Mesenteric fat pad (tissue), 1 donor: ENCODE measurements at regions not wholly inside any gene's neighbourhood (a gene's known extent, or its start where the extent isn't known, plus 50 kb on each side); places are given as distances from the start of the nearest gene placed in this dataset.
"Not testable (repeated sequence)": the region's sequence is repeated elsewhere in the genome, so short reads cannot be mapped to it uniquely, and the experiment has no call there.

Experiments
- DNase-seq: peaks from one replicate; pipeline ENCODE4 v3.0.0-alpha.2; 2020; ENCODE audit warnings: low spot score
- donor health status: DM: yes; HTN: yes; CAD: no.

DNA sequence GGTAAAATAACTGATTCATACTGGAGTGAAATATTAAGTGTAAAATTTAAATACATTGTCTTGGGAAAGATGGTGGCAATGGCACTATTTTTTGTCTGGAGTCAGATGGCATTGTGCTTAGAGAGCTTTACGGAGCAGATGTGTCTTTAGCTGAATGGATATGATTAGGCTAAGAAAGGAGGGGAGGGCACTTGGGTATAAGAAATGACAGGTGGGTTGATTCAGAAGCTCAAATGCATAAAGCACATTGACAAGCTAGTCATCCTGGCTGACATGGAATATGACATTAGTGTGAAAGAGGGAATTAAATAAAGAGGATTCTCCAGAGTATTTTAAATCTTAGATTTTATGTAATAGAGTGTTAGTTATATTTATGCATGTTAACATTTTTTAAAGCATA, 570.1 kb upstream of the CBLB start:
- DNase-seq = no peak

DNA sequence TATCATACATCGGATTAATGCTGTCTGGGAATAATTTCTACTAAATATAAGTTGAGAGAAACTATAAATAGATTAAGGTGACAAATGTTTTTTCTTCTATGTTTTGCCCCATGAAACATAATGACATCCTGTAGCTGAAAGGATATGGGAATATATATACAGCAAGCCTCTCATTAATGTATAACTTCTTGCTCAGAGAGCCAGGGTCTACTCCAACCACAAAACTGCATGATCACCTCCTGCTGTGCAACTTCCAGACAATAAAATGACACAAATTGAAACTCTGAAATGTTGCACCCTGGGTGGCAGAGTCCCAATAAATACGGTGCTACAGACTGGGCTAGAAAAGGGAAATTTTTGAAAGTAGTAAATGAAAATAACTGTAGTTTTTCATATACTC, 571.9 kb upstream of the CBLB start:
- no peak for DNase-seq

DNA sequence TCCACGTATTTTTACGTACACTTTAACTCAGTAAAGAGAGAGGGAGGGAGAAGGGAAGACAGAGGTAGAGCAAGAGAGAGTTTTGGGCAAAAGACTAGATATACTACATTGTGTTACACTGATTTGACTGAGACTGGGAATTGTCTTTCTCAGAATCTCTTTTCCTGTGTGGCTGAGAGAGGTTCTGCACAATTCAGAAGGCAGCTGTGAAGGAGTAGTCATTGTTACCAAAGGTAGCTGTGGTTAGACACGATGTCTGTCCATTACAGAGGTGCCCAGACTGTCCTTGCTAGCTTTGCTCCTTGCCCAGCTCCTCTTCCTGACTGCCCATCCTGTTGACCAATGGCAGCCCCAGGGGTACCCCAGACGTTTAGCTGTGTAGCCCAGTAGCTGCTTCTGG, 577.5 kb upstream of the CBLB start:
- no peak for DNase-seq

DNA sequence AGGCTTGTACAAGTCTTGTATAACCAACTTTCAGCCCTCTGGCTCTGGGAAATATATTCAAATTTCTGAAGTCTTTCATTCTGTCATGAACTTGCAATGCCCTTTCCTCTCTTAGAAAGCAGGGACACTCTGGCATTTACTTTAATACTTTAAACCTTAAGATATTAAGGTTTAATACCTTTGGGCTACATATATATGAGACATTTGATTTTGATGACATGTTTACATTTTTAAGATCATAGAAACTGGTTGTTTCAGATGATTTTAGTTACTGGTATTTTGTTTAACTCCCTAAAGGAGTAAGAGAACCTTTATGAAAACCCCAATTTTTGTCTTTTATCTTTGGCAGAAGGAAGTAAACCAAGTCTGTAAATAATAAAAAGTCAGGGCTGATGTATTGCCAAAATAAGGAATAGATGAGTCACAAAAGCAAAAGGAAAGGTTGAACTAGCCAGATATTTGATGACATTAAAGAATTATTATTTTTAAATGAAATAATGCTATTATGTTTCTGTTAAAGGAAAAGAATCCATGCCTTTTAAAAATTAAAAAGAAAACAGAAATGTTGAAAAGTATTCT, 579.0 kb upstream of the CBLB start:
- no peak for DNase-seq

DNA sequence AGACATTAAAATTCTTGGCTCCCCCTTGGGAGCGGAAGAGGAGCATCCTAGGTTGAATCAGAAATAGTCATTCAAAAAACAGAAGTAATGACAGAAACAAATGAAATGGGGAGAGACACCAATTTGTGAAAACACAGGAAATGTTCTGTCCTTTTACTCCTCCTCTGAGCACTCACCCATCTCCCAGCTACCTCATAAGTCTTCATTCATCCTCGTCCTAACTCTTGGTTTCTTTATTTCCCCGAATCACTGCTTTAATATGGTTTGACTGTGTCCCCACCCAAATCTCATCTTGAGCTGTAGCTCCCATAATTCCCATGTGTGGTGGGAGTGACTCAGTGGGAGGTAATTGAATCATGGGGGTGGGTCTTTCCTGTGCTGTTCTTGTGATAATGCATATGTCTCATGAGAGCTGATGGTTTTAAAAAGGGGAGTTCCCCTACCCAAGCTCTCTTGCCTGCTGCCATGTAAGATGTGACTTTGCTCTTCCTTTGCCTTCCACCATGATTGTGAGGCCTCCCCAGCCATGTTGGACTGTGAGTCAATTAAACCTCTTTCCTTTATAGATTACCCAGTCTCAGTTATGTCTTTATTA, 579.7 kb upstream of the CBLB start:
- DNase-seq = not testable (repeated sequence)

DNA sequence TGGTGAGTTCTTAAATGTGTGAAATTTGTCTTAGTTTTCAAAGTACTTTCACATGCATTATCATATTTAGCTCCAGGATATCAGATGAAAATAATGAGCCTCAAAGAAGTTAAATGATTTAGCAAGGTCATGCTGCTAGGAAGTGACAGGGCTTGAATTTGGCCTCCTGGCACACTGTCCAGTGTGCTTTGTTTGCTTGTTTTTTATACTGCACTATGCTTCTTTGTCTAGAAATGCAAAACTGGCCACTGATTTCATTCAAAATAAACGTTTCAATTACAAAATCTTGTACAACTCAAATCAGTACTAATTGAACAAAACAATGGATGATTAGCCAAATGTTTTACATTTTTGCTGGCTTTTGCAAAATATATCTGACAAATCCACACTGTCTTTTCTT, 583.3 kb upstream of the CBLB start:
- DNase-seq = no peak

DNA sequence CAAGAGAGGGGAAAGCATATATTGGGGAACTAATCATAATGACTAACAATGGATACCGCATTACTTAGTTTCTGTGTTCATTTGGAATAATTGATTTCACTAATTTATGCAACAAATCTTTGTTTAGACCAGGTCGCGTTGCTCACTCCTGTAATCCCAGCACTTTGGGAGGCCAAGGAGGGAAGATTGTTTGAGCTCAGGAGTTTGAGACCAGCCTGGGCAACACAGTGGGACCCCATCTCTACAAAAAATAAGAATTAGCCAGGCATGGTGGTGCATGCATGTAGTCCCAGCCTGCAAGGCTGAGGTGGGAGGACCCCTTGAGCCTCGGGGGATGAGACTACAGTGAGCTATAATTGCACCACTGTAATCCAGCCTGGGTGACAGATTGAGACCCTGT, 585.7 kb upstream of the CBLB start:
- DNase-seq = no peak

DNA sequence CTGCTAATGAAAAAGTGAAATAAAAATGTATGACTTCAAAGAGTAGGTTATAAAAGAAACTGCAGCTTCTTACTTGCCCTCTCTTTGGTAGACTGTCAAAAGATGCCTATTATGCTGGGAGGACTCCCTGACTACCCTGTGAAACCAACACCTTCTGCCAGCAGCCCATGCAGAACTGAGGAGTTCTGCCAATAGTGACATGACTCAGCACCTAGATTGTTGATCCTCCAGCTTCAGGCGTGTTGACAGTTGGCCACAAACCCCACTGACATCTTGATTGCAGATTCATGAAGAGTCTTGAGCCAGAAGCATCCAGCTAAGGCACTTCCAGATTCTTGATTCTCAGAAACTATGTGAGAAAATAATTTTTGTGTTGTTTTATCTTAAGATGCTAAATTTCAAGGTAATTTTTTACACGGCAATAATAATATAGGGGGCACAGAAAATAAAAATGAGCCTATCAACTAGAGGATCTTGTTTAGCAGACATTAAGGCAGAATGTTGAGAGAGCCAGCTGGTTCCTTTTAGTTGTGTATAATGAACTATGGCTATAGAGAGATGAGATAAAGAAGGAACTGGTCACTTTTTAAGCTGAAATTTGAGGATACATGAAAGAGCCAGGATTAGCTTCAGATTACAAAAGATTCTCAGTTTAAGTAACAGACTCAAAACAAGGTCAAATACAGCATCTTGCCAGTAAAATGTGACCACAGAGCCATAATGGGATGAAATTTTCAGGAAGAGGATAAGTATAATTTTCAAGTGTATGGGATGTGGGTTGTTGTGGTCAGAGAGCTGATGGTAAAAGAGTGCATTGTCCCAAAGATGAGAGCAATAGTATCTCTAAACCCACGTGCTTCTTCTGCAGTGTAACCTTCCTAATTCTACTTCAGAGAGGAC, 588.7 kb upstream of the CBLB start:
- no peak for DNase-seq

DNA sequence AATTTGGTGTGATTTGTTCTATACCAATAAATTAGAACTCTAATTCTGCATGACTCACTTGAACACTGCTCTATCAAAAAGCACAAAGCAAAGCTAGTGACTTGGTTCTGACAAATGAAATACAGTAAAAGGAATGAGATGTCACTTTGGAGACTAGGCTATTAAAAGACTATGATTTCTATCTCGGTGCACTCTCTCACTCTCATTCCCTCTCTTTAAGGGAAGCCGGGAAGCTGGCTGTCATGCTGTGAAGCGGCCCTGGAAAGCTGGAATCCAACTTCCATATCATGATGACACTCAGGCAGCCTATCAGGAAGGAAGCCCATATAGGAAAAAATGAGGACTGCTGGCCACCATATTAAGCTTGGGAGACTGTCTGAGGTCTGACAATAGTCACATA, 590.1 kb upstream of the CBLB start:
- no peak for DNase-seq

DNA sequence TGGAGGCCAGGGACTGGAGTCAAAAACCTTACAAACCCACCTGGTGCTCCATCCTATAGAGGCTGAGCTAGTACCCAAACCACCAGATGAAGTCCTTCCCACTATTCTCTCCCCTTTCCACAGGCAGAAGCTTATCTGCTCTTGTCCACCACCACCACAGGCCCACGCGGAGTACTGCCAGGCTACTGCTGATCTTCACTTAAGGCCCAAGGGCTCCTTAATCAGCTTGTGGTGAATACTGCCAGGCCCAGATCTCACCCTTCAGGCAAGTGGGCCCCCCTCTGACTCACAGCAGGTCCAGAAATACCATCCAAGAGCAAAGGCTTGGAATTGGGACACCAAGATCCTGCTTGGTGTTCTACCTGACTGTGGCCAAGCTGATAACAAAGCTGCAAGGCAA, 598.1 kb upstream of the CBLB start:
- DNase-seq = no peak

DNA sequence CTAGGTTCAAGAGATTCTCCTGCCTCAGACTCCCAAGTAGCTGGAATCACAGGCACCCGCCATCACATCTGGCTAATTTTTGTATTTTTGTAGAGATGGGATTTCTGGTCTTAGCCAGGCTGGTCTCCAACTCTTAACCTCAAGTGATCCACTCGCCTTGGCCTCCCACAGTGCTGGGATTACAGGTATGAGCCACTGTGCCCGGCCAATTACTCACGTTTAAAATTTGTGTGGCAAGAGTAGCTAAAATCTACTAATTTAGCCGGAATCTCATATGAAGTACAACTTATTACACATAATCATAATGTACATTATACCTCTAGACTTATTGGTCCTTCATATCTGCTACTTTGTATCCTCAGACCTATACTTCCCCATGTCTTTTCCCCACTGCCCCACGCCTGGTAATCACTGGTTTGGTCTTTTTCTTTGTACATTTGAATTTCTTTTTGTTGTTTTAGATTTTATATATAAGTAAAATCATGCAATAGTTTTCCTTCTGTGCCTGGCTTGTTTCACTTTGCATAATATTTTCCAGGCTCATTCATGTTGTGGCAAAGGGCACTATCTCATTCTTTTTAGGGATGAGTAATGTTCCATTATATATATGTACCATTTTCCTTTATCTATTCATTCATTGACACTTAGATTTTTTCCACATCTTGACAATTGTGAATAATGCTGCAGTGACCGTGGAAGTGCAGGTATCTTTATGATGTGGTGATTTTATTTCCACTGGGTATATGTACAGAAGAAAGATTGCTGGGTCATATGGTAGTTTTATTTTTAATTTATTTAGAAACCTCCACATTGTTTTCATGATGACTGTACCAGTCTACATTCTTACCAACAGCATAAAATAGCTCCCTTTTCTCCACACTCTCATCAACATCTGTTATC, 605.0 kb upstream of the CBLB start:
- DNase-seq = no peak

DNA sequence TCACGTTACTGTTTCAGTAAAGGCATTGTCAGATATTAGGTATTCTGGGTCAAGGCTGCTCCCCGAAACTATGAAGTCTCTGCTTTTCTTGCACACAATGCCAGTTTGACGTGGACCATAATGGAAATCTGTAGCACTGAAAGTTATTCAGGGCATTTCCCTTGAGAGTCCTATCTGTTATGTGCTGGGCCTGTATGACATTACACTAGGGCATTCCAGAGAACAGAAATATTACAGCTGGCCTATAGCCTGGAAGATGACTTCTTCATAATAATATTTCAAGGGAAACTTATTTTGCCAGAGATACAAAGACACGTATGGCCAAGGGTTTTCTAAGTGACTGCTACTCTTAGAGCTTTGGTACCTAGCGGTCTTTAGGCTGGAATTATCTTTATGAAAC, 613.6 kb upstream of the CBLB start:
- no peak for DNase-seq

DNA sequence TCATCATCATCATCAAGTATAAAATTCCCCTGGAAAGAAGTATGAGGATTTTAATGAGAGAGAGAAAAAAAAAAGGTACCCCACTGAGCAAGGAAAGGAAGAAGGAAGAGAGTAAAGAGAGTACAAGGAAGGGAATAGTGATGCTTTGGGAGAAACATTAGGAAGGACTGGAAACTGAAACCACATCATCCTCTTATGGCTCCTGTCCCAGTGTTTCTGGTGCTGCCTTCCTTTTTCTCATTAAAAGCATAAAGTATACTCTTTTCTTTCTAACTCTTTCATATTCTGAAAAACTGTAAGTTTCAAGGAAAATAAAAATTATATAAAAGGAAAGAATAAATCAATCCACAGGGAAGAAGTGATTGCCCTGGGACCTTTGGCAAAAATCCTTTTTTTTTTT, 616.4 kb upstream of the CBLB start:
- no peak for DNase-seq

DNA sequence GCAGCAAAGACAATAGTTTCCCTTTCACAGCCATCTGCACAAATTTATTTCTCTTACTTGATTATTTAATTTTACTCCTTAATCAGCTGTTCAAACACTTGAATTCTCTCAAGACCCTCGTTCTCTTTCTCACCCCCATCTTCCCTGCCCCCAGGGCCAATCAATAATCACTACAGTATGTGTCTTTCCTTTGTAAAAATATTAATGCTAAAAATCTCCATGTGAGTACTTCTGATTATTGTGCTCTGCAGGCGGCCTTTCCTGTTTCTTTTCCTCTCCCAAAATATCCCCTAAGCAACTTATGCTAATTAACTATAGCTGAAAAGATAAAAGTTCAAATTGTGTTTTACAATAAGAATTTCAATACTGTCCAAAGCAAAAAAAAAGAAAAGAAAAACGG, 617.0 kb upstream of the CBLB start:
- DNase-seq = no peak

DNA sequence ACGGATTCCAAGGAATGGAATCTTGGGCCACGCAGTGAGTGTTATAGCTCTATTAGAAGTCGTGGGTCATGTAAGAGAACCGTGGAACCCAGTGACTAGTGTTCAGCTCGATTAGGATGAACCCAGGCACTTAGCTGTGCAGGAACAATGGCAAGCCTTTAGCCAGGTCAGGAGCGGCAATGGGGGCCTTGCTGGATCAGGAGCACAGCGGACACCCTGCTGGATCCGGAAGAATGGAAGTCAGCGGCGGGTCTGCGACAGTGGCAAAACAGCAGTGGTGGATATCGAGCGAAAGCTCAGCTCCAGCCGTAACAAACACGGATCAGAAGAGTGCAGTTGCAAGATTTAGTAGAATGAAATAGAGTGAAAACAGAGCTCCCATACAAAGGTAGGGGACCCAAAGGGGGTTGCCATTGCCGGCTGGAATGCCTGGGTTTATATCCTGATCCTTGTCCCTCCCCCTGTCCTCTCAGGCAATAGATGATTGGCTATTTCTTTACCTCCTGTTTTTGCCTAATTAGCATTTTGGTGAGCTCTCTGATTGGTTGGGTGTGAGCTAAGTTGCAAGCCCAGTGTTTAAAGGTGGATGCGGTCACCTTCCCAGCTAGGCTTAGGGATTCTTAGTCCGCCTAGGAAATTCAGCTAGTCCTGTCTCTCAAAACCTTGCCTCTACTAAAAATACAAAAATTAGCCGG, 618.3 kb upstream of the CBLB start:
- not testable (repeated sequence) for DNase-seq

DNA sequence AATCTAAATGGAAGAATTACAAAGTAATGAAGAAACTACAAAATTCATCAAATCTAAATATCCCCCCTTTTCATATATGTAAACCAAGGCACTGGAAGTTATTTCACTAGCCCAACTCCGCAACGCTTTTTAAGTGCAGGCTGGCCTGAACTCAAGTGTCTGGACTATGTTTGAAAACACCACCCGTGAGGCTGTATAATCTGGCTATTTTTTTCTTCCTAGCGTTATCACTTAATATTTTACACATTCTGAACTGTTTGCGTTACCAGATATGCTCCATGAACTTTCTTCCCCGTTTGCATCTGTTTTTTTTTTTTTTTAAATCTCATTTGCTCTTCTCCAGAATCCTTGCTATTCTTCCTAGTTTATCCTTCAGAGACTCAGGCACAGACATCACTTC, 619.5 kb upstream of the CBLB start:
- no peak for DNase-seq

DNA sequence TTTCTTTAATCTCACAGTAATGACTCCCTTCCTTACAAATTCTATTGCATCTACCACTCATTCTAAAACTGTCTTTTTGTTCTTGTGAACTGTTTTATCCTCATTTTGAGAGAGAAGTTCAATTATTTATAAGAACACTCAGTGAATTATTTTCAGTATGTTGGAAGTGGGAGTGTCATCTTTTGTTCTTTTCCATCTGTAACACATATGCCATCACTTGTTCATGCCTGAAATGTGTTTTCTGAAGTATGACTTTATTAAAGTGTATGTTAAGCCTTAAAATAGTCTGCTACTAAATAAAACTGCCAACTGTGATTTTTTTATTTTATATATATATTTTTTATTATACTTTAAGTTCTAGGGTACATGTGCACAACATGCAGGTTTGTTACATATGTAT, 623.0 kb upstream of the CBLB start:
- no peak for DNase-seq

DNA sequence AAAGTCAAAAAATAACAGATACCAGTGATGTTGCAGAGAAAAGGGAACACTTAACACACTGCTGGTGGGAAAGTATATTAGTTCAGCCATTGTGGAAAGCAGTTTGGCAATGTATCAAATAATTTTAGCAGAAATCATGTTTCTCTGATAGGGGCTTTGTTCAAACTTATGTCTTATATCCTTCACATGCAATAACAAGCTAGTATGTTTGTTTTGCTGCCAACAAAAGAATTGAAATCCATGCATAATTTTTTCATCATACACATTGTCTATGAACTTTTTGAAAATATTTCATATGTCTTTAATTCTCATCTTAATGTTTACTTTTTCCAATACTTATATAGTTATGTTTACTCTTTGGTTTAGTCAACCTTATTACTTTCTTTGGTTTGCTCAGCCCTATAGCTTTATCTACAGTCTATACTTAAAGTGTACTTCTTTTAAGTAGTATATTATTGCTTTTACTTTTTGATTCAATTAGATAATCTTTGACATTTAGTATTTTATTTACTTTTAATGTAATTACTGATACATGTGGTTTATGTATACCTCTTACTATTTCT, 639.6 kb upstream of the CBLB start:
- DNase-seq = no peak

DNA sequence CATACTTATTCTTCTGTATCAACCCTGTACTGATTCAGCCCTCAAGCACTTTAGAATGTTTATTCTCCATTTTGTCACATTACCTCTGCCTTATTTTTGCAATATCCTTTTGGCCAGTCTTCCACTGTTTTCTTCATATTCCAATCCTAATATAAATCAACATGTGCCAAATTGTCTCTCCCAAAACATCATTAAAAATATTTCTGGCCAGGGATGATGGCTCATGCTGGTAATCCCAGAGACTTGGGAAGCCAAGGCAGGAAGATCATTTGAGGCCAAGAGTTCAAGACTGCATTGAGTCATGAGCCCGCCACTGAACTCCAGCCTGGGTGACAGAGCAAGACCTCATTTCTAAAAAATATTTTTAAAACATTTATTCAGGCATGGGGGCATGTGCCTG, 641.4 kb upstream of the CBLB start:
- DNase-seq = no peak

DNA sequence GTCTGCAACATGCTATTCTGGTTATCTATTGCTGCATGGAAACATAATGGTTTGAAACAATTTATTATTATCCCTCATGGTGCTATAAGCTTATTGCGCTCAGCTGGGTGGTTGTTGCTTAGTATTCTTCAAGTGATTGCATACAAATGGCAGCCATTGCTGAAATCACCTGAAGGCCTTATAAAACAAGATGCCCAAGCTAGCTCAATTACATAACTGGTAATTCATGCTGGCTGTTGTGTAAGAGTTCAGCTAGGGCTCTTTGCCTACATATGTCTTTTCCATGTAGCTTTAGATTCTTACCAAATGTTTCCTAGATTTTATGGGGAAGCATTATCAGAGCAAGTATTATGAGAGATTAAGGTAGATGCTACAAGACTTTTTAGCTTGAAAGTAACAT, 644.0 kb upstream of the CBLB start:
- no peak for DNase-seq

DNA sequence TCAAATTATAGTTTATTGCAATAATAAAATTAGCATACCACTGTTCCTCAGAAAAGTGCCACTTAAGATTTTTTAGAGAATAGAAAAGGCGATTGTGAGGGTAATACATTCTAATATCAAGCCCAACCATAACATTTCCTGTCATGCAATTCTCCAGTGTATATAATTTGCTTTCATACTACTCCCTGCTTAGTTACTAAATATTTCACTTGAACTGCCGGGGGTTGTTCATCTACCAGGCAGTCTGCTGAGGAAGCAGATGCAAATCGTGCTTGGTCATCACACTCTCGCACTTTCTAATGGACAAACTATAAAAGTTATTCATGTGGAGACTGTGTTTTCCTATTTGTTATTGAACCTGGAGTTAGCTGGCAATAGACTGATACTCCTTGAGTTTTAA, 645.6 kb upstream of the CBLB start:
- no peak for DNase-seq
